GM21447 (cell line): ENCODE measurements at regions not wholly inside any gene's neighbourhood (a gene's known extent, or its start where the extent isn't known, plus 50 kb on each side); places are given as distances from the start of the nearest gene placed in this dataset.
"Not testable (repeated sequence)": the region's sequence is repeated elsewhere in the genome, so short reads cannot be mapped to it uniquely, and the experiment has no call there.

Source experiments
- ATAC-seq: cut with Tn5 transposase; IDR thresholded peaks from one replicate; pipeline ENCODE4 v1.9.1; 2021; ENCODE audit not compliant: unreplicated experiment

GRCh38 chr3:67979342-67979741 lies 324.9 kb upstream of the SUCLG2 start:
- no peak for ATAC-seq

DNA sequence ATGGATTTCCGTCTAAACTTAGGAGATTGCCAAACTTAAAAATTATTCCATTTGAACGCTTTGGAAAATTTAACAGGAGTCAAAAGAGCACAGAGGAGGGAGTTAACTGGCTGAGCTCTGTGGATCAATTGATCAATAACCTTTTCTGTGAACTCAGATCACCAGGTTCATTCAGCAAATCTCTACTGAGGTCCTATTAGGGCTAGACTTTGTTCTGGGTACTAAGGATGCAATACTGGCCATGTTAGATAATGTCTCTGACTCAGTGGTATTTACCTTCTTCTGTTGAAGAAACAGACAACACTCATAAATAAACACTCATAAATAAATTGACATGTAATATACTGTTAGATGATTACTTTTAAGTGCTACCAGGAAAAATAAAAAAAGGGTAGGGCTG lies 323.4 kb upstream of the SUCLG2 start:
- no peak for ATAC-seq

- no peak for ATAC-seq
Observed at GRCh38 chr3:67976663-67977062, 322.3 kb upstream of the SUCLG2 start.

- ATAC-seq: no peak
Observed at GRCh38 chr3:67964596-67964995, 310.2 kb upstream of the SUCLG2 start.

GRCh38 chr3:67957268-67957667 lies 302.9 kb upstream of the SUCLG2 start:
- no peak for ATAC-seq

DNA sequence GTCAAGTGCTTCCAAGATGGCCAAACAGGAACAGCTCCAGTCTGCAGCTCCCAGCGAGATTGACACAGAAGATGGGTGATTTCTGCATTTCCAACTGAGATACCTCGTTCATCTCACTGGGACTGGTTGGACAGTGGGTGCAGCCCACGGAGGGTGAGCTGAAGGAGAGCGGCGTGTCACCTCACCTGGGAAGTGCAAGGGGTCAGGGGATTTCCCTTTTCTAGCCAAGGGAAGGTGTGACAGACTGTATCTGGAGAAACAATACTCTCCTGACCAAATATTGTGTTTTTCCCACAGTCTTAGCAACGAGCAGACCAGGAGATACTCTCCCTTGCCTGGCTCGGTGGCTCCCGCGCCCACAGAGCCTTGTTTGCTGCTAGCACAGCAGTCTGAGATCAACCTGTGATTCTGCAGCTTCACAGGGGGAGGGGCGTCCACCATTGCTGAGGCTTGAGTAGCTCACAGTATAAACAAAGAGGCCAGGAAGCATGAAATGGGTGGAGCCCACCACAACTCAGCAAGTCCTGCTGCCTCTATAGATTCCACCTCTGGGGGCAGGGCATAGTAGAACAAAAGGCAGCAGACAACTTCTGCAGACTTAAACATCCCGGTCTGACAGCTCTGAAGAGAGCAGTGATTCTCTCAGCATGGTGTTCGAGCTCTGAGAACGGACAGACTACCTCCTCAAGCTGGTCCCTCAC lies 293.5 kb upstream of the SUCLG2 start:
- ATAC-seq: no peak

GRCh38 chr3:67946436-67946835 lies 292.0 kb upstream of the SUCLG2 start:
- ATAC-seq: no peak

- ATAC-seq: no peak
Observed at GRCh38 chr3:67943546-67943945, 289.1 kb upstream of the SUCLG2 start.

DNA sequence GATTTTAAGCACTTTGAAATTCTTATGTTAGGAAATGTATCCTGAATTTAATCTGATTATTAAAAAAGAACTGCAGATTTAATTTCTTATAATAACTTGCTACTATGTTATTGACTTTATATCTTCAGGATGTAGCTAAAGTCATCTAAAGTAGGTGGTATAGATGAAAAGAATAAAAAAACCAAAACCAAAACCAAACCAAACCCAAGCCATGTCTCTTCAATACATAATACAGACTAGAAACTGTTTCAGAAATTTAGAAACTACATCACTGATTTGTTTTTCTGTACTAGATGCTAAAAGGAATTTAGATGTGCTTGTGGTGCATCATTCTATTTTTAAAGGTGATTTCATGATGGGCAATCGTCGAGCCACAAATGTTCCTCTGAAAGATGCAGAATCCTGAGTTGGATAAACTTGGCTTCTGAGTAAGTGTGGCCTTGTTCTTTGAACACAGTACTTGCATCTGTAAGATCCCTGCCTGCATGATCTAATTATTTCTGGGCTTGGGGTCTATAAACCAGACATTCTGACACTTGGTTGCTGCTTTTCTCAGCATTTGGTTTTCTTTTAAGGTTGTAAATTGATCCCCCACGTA lies 287.1 kb upstream of the SUCLG2 start:
- no peak for ATAC-seq

DNA sequence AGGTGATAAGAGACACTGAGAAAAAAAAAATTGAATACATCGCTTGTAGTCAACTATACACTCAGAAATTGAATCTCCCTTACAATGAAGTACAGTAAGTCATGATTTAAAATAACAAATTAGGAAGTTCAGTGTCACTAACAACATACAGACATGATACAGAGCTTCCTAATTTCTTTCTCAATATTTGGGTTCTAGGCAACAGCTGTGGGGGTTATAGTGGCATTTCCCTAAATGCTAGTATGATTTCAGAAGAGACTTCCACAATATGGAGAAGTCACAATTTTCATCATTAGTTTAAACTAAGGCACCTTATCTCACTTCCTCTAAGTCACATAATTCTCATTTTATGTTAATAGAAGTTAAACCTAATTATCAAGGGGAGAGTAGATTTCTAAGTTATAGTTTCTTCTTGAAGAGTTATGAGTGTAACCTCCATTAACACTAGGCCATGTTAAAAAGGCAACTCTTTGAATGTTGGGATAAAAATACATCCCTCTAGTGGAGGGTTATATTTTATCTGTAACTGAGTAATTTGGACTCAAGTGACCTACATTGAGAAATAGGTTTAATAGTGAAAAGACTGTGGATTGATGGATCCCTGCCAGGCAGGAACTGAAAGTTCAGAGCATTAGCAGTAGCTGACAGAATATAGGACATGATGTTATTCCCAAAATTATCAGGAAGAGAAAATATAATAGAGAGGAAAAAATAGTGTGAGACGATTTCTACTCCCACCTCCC lies 286.0 kb upstream of the SUCLG2 start:
- no peak for ATAC-seq

- no peak for ATAC-seq
Observed at GRCh38 chr3:67937498-67938118, 283.2 kb upstream of the SUCLG2 start.

- not testable (repeated sequence) for ATAC-seq
Observed at GRCh38 chr3:67930394-67930793, 276.0 kb upstream of the SUCLG2 start.

DNA sequence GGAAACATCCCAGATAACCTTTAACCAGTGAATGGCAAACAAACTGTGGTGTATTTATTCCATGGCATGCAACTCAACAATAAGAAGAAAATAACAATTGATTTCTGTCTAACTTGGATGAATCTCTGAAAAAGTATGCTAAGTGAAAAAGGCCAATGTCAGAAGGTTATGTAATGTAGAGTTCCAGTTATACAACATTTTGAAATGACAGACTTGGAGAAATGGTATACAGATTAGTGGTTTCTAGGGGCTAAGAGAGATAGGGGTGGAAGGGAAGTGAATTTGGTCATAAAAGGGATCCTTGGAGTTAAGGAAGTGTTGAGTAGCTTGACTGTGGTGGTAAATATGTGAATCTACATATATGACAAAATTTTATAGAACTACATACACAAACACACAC lies 269.4 kb upstream of the SUCLG2 start:
- ATAC-seq: no peak

GRCh38 chr3:67920969-67921368 lies 266.6 kb upstream of the SUCLG2 start:
- no peak for ATAC-seq

DNA sequence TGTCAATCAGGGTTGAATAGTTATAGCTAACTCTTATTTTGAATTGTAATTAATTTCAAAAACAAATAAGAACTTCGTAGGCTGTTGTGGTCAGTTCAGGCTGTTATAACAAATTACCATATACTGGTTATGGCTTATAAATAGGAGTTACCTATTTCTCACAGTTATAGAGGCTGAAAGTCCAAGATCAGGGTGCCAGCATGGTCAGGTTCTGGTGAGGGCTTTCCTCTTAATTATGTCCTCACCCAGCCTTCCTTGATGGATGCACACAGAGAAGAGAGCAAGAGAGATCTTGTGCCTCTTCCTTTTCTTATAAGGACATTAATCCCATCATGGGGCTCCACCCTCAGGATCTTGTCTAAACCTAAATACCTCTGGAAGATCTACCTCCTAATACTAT lies 265.9 kb upstream of the SUCLG2 start:
- no peak for ATAC-seq

DNA sequence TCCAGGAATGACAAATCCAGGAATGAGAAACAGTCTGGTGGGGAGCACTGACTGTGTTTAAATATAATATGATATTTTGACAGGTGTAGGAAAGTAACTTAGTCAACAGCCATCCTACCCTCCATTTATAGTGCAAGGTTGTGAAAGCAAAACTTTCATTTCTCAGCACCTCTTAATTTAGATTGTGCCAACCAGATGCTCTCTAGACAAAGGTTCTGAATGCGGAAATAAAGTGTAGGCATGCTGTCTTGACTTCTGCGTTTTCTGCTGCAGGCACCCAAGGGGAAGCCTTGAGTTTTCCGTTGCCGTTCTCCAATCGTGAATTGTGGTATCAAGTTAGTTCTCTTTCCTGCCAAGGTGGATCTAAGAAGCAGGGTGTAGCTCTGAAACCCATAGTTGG lies 261.9 kb upstream of the SUCLG2 start:
- no peak for ATAC-seq

DNA sequence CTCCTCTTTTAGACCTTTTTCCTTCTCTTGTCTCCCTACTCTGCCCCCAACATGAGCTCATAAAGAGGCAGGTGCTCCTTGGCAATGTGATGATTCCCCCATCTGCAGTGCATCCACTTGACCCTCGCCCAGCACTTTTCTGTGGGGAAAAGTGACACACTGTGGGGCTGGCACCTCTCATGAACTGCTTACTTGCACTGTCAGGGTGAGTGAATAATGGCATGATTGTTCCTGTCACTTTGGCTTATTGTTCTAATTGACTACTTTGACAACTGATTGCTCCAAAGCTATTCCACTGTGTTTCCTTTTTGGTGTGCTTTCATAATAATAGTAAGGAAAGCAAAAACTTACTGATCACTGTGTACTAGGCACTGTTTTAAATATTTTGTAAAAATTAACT lies 253.3 kb upstream of the SUCLG2 start:
- no peak for ATAC-seq

DNA sequence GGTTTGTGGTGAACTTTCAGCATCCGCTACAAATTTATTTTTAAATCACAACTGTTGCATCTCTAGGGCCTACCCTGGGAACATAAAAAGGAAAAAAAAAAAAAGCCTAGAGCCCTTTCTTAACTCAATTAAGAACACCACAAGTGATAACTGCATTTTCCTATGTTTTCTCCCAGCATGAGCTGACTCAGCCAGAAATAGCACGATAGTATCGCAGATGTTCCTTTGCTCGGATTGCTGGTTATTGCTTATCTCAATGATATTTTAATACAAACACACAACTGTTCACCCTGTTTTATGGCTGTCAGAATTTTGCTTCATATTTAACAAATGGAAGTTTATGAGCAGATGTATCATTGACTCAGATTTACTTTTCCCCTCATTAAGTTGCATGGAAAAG lies 251.8 kb upstream of the SUCLG2 start:
- ATAC-seq: no peak

GRCh38 chr3:67901681-67902080 lies 247.3 kb upstream of the SUCLG2 start:
- no peak for ATAC-seq

DNA sequence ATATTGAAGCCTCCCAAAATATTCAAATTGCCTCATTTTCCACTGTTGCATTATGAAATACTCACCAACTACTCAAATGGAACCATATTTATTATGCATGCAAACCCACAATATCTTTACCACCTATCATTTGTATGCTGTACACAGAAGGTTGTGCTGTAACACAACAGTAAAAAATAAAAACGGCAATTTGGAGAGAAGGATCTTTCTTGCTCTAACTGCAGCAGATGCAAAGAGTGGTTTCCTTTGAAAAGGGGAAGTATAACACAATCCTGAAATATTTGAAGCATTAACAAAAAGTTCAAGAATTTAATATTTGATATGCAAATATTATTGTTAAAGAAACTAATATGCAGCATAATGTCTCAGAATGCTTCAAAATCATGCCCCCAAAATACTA lies 244.5 kb upstream of the SUCLG2 start:
- ATAC-seq: no peak

DNA sequence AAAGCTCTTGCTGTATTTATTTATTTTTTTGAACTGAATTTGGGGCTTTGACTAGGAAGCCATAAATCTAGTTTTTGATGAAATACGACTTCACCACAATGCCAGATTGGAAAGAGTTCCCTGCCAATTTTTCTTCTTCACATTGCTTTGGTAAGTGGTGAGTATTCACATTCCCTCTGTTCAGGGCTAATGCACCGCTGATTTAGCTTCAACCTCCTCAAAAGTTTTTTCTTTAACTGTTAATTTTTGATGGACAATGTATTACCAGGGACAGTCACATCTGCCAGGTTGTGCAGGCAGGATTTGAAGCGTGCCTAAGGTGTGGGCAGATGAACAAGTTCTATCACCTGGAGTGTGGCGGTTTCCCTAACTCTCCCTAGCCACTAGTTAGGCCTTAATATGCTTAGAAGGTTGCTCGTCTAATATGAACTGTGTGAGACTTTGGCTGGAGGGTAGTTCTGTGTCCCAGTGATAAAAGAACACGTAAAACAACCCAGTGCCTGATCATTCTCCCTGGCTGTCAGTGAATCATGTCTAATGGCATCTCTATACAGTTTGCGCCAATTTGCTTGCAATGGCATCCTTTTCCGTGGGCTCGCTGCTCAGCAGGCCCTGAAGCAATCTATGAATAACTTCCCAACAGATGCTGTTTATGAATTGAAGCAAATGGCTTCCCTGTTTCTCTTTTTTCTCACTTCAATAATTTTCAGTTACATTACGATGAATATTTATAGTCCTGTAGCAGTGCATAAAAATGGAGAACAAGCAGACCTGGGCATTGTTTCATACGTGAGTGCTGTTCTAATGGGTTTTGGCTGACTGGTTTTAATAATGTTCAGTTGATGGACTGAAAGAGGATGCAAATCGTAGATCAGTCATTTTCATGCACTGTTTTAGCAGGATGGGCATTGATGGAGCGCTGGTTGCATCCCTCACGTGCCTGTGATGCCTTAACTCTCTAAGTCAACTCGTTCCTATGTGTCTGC lies 243.2 kb upstream of the SUCLG2 start:
- no peak for ATAC-seq
